ENCODE measurements at regions not wholly inside any gene's neighbourhood (a gene's known extent, or its start where the extent isn't known, plus 50 kb on each side); places are given as distances from the start of the nearest gene placed in this dataset.

DNA sequence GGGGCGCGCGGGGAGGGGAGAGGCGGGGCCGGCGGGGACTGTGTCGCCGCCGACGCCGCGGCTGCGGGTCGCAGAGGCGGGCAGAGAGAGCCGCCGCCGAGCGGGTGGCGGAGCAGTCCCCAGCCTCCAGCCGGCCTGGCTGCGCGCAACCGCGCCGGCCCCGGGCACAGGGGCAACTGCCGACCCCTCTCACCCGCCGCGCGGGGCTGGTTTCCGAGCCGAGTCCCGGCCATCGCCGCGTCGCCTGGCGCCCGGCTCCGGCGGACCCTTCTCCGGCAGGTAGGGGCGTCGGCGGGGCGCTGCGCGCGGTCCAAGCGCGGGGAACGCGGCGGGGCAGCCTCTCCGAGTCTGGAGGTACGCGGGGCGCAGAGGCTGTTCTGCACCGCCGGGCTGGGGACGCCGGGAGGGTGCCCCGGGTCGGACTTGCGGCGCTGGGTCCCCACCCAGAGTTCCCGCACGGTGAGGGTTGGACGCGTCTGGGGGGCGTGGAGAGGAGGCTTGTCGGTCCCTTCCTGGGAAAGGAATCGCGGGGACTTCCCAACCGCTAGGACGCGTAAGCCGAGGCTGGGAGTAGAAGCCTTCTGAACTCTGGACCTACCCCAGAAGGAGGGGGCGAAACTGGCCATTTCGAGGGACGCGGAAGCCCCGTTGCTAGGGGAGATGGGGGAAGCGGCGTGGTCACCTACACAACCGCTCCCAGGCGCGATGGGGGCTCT lies 133.6 kb upstream of the MYO16 start:
- Histone ChIP-seq H2AK5ac (ENCODE audit: insufficient read length, low read length) (no peak overlapping the region), H3K18ac (ENCODE audit: insufficient read length, low read depth, low read length) (no peak overlapping the region), H2BK120ac (ENCODE audit: low read depth, low read length, poor library complexity, severe bottlenecking) (no peak overlapping the region), H3K27ac (ENCODE audit: insufficient read length, low read depth, low read length) (no peak overlapping the region), H4K8ac (replicated peaks; ENCODE audit: insufficient read length, low read depth, low read length) (no peak overlapping the region), H3T11ph (ENCODE audit: low read length) (no peak overlapping the region), H3K14ac (ENCODE audit: insufficient read depth, low read length) (no peak overlapping the region), H2BK15ac (ENCODE audit: low read depth, low read length) (no peak overlapping the region), H3K4ac (ENCODE audit: low read depth, low read length) (no peak overlapping the region), H3K27me3 (ENCODE audit: insufficient read depth, low read length) (peaks cover 24% of the 10 kb centered on the region), H4K20me1 (ENCODE audit: control insufficient read depth, insufficient read depth, insufficient read length) (no peaks in the 10 kb centered on the region), H2BK20ac (ENCODE audit: low read depth, low read length, poor library complexity, severe bottlenecking) (no peak overlapping the region), H2BK12ac (ENCODE audit: insufficient read length, low read depth, low read length) (no peak overlapping the region), H3K9me3 (ENCODE audit: control insufficient read depth, low read depth, low read length) (no peaks in the 10 kb centered on the region), H4K5ac (ENCODE audit: insufficient read length, low read depth, low read length) (no peak overlapping the region), H3K23ac (ENCODE audit: insufficient read length, low read depth, low read length) (no peak overlapping the region), H3K4me1 (ENCODE audit: insufficient read depth, low read length) (no peaks in the 10 kb centered on the region), H4K91ac (ENCODE audit: insufficient read length, low read depth, low read length) (no peak overlapping the region), H2BK5ac (ENCODE audit: insufficient read length, low read length) (no peak overlapping the region), H3K9ac (ENCODE audit: extremely low read depth, insufficient read length, low read length) (no peak overlapping the region), H3K4me2 (ENCODE audit: insufficient read depth, insufficient read length, low read length) (peak overlapping the region; percentile 75), H3K23me2 (ENCODE audit: insufficient read length, low read depth, low read length, poor library complexity, severe bottlenecking) (peaks cover 19% of the 10 kb centered on the region), H2AFZ (ENCODE audit: low read length) (no peak overlapping the region), H3K56ac (ENCODE audit: insufficient read length, low read depth, low read length) (no peak overlapping the region), H3K79me2 (ENCODE audit: insufficient read depth, low read length) (no peaks in the 10 kb centered on the region), H3K79me1 (ENCODE audit: insufficient read depth, low read depth, low read length, poor library complexity, severe bottlenecking) (no peaks in the 10 kb centered on the region)
- no peak for TF ChIP-seq CTCF (conservative IDR thresholded peaks at IDR 0.05)
- Mint-ChIP-seq H3K27me3 (ENCODE audit: low read depth) (peaks cover 74% of the 10 kb centered on the region), H3K27ac (no peak overlapping the region), H3K4me3 (peak overlapping the region; percentile 74 to 92), H3K9me3 (no peaks in the 10 kb centered on the region; a peak in 2 of 5 replicates), H3K36me3 (ENCODE audit: insufficient read depth in 1 of 3, low read depth in 3 of 3) (no peaks in the 10 kb centered on the region), H3K4me1 (peaks cover 13 to 15% of the 10 kb centered on the region in 2 experiments)
- DNase-seq: peak; percentile 59
- WGBS (ENCODE audit: extremely low coverage, insufficient read length, low lambda C conversion rate): no CpG with 5 or more reads among the region's 90 CpGs
